ENCODE measurements at regions not wholly inside any gene's neighbourhood (a gene's known extent, or its start where the extent isn't known, plus 50 kb on each side); places are given as distances from the start of the nearest gene placed in this dataset.

GRCh38 chr5:96157077-96157780 lies 195.6 kb upstream of the ELL2 start:
- Histone ChIP-seq H3K27ac (ENCODE audit: low read depth, low read length) (no peak overlapping the region), H2BK120ac (replicated peaks; ENCODE audit: low read depth, low read length) (no peak overlapping the region), H3K36me3 (ENCODE audit: control insufficient read depth in 2 of 4, insufficient read depth in 4 of 4, low read length in 3 of 4) (no peaks in the 10 kb centered on the region), H2BK5ac (ENCODE audit: low read depth, low read length) (no peak overlapping the region), H3K79me1 (ENCODE audit: low read depth, low read length) (no peaks in the 10 kb centered on the region), H2BK15ac (ENCODE audit: low read length) (no peak overlapping the region), H4K20me1 (replicated peaks in 1 of 2; ENCODE audit: control insufficient read depth in 1 of 2, insufficient read depth in 2 of 2, low read length in 2 of 2) (no peaks in the 10 kb centered on the region), H3K23ac (ENCODE audit: insufficient read length) (no peak overlapping the region), H4K8ac (ENCODE audit: extremely low read depth, insufficient read depth, low read length) (no peak overlapping the region), H3K18ac (ENCODE audit: extremely low read depth, low read length) (no peak overlapping the region), H3K14ac (ENCODE audit: insufficient read length) (no peak overlapping the region), H2BK12ac (ENCODE audit: low read depth, low read length) (no peak overlapping the region; the same call in 1 of the 2 replicates), H3K23me2 (ENCODE audit: low read depth, low read length) (no peaks in the 10 kb centered on the region), H3K79me2 (ENCODE audit: control insufficient read depth in 1 of 2, insufficient read depth in 2 of 2, low read length in 2 of 2) (no peaks in the 10 kb centered on the region), H3K9me3 (ENCODE audit: insufficient read depth in 2 of 2, low read depth in 1 of 2, low read length in 1 of 2) (no peaks in the 10 kb centered on the region), H3K56ac (replicated peaks; ENCODE audit: insufficient read length, low read depth, low read length) (no peak overlapping the region), H2AFZ (ENCODE audit: low read length) (no peak overlapping the region), H3K27me3 (replicated peaks in 1 of 4; ENCODE audit: control insufficient read depth in 3 of 4, extremely low read depth in 1 of 4, insufficient read depth in 3 of 4, low read length in 3 of 4) (no peaks in the 10 kb centered on the region), H3K9ac (replicated peaks in 1 of 4; ENCODE audit: extremely low read depth in 1 of 4, low read depth in 3 of 4, low read length in 3 of 4) (no peak overlapping the region), H4K91ac (replicated peaks; ENCODE audit: insufficient read length, low read length) (no peak overlapping the region), H3K4me2 (ENCODE audit: insufficient read depth in 1 of 2, low read depth in 2 of 2, low read length in 2 of 2) (no peak overlapping the region), H3K4me1 (replicated peaks in 1 of 4; ENCODE audit: control insufficient read depth in 3 of 4, insufficient read depth in 4 of 4, low read length in 3 of 4) (peaks cover 0 to 2% (median 0%) of the 10 kb centered on the region in 4 experiments; a peak in 2 of 7 replicates), H2AK5ac (ENCODE audit: low read depth, low read length) (no peak overlapping the region), H4K5ac (ENCODE audit: insufficient read length, low read depth, low read length) (no peak overlapping the region), H2BK20ac (ENCODE audit: low read length) (no peak overlapping the region), H3K4me3 (ENCODE audit: extremely low read depth in 1 of 4, insufficient read depth in 2 of 4, low read depth in 3 of 4, low read length in 4 of 4) (no peak overlapping the region), H3K4ac (replicated peaks; ENCODE audit: insufficient read length, low read depth, low read length) (no peak overlapping the region)
- WGBS, 2 experiments (ENCODE audit: extremely low coverage in 1 of 2, insufficient coverage in 1 of 2, insufficient read length in 1 of 2, insufficient replicate concordance in 2 of 2, low coverage in 1 of 2, low lambda C conversion rate in 2 of 2, missing lambda C conversion rate in 1 of 2) = 93% methylated on average over 4 of the region's 4 CpGs; no CpG with 5 or more reads in 1 of the 2 experiments
- CTCF ChIA-PET (ENCODE audit: partially characterized antibody) = no interaction called here
- POLR2A ChIA-PET (ENCODE audit: partially characterized antibody) = no interaction called here
- FAIRE-seq = no peak
- DNase-seq (ENCODE audit: low read depth in 1 of 2, low spot score in 2 of 2) = no peak
- no peak for TF ChIP-seq ASH2L (IDR thresholded peaks at IDR 0.05; ENCODE audit: low read length)

Data from H1 (cell line).